Trophoblast cell (in vitro differentiated cells and primary cell): ENCODE measurements at regions not wholly inside any gene's neighbourhood (a gene's known extent, or its start where the extent isn't known, plus 50 kb on each side); places are given as distances from the start of the nearest gene placed in this dataset.
"Not testable (repeated sequence)": the region's sequence is repeated elsewhere in the genome, so short reads cannot be mapped to it uniquely, and the experiment has no call there.

Source experiments
- DNase-seq, 2 donors: peaks; one replicate each; pipeline ENCODE4 v3.0.0-alpha.2; 2016
- H2AFZ ChIP-seq: 2 replicates; pipeline ENCODE4 v1.6.1; 2013; ENCODE audit warnings: low read length, moderate library complexity, mild to moderate bottlenecking; ENCODE audit not compliant: insufficient read depth, poor library complexity
- H2AK5ac ChIP-seq: 2 replicates; pipeline ENCODE4 v1.6.1; 2013; ENCODE audit warnings: mild to moderate bottlenecking, low read length
- H2BK120ac ChIP-seq: 2 replicates; pipeline ENCODE4 v1.6.1; 2013; ENCODE audit warnings: low read length, mild to moderate bottlenecking, moderate library complexity; ENCODE audit not compliant: insufficient read depth, poor library complexity
- H2BK12ac ChIP-seq: 2 replicates; pipeline ENCODE4 v1.6.1; 2013; ENCODE audit warnings: mild to moderate bottlenecking, low read length, moderate library complexity
- H2BK5ac ChIP-seq: 2 replicates; pipeline ENCODE4 v1.6.1; 2013; ENCODE audit warnings: low read length, low read depth, moderate library complexity, mild to moderate bottlenecking; ENCODE audit not compliant: poor library complexity
- H3K14ac ChIP-seq: 2 replicates; pipeline ENCODE4 v1.6.1; 2013; ENCODE audit warnings: mild to moderate bottlenecking, low read length
- H3K18ac ChIP-seq: 2 replicates; pipeline ENCODE4 v1.6.1; 2013; ENCODE audit warnings: mild to moderate bottlenecking, low read length
- H3K23ac ChIP-seq: 2 replicates; pipeline ENCODE4 v1.6.1; 2013; ENCODE audit warnings: low read length
- H3K27ac ChIP-seq: 2 replicates; pipeline ENCODE4 v1.5.1; 2013; ENCODE audit warnings: low read depth, mild to moderate bottlenecking, inconsistent platforms, low read length, moderate library complexity
- H3K27me3 ChIP-seq: 2 replicates; pipeline ENCODE4 v1.6.1; 2013; ENCODE audit warnings: inconsistent platforms, mild to moderate bottlenecking, low read length, moderate library complexity; ENCODE audit not compliant: insufficient read depth
- H3K36me3 ChIP-seq, 2 experiments: 1 replicate in 1 of 2; 2 replicates in 1 of 2; pipeline ENCODE4 v1.6.1; 2013; ENCODE audit warnings: low read length in 2 of 2, mild to moderate bottlenecking in 2 of 2, moderate library complexity in 1 of 2; ENCODE audit not compliant: insufficient read depth in 2 of 2, control insufficient read depth in 1 of 2
- H3K4ac ChIP-seq: 2 replicates; pipeline ENCODE4 v1.6.1; 2013; ENCODE audit warnings: low read depth, mild to moderate bottlenecking, low read length, moderate library complexity
- H3K4me1 ChIP-seq, 2 experiments: 1 replicate in 1 of 2; 2 replicates in 1 of 2; pipeline ENCODE4 v1.6.1; 2013; ENCODE audit warnings: low read length in 2 of 2, mild to moderate bottlenecking in 2 of 2, moderate library complexity in 1 of 2; ENCODE audit not compliant: insufficient read depth in 2 of 2, control insufficient read depth in 1 of 2
- H3K4me2 ChIP-seq: 2 replicates; pipeline ENCODE4 v1.6.1; 2013; ENCODE audit warnings: inconsistent platforms, mild to moderate bottlenecking, low read length, moderate library complexity
- H3K4me3 ChIP-seq: 2 replicates; pipeline ENCODE4 v1.5.1; 2013; ENCODE audit warnings: mild to moderate bottlenecking, low read depth, low read length, inconsistent platforms
- H3K79me1 ChIP-seq: one replicate; pipeline ENCODE4 v1.6.1; 2013; ENCODE audit warnings: low read length
- H3K79me2 ChIP-seq: 2 replicates; pipeline ENCODE4 v1.6.1; 2013; ENCODE audit warnings: low read length, mild to moderate bottlenecking; ENCODE audit not compliant: control insufficient read depth, insufficient read depth, poor library complexity
- H3K9ac ChIP-seq: 2 replicates; pipeline ENCODE4 v1.6.1; 2013; ENCODE audit warnings: mild to moderate bottlenecking, low read length
- H3K9me3 ChIP-seq: 2 replicates; pipeline ENCODE4 v1.6.1; 2013; ENCODE audit warnings: low read depth, mild to moderate bottlenecking, control low read depth, inconsistent platforms, low read length; ENCODE audit not compliant: insufficient read depth
- H4K12ac ChIP-seq: 2 replicates; pipeline ENCODE4 v1.6.1; 2013; ENCODE audit warnings: low read depth, mild to moderate bottlenecking, low read length, moderate library complexity
- H4K8ac ChIP-seq: 2 replicates; pipeline ENCODE4 v1.6.1; 2013; ENCODE audit warnings: low read depth, mild to moderate bottlenecking, low read length, moderate library complexity
- H4K91ac ChIP-seq: one replicate; pipeline ENCODE4 v1.6.1; 2013; ENCODE audit warnings: low read depth, mild to moderate bottlenecking, low read length, moderate library complexity
- WGBS: extraction: QIAGEN DNeasy Blood & Tissue Kit; methylation state at CpG from one replicate; pipeline ENCODE4 v1.1.7; 2013; ENCODE audit warnings: missing lambda C conversion rate; ENCODE audit not compliant: insufficient read length, insufficient coverage; ENCODE audit errors: extremely low coverage; 5-methylcytosine and 5-hydroxymethylcytosine counted together

DNA sequence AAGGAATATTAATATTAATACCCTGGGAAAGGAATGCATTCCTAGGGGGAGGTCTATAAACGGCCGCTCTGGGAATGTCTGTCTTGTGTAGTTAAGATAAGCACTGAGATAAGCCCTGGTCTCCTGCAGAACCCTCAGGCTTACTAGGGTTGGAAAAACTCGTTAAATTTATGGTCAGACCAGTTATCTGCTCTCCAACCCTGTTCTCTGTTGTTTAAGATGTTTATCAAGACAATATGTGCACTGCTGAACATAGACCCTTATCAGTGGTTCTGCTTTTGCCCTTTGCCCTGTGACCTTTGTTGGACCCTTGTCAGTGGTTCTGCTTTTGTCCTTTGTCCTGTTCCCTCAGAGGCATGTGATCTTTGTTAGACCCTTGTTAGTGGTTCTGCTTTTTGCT is 1276.7 kb upstream of the ALCAM start:
- H3K79me1 ChIP-seq, H2AK5ac ChIP-seq, H2AFZ ChIP-seq, H3K27ac ChIP-seq, H4K91ac ChIP-seq, H3K4me1 ChIP-seq, H2BK5ac ChIP-seq, H2BK12ac ChIP-seq, H3K9ac ChIP-seq, H4K8ac ChIP-seq, H3K14ac ChIP-seq, H3K9me3 ChIP-seq, H3K4me3 ChIP-seq, H3K23ac ChIP-seq, H4K12ac ChIP-seq, H3K18ac ChIP-seq, H3K79me2 ChIP-seq, H3K4me2 ChIP-seq, H3K27me3 ChIP-seq, H3K4ac ChIP-seq, DNase-seq, H2BK120ac ChIP-seq, H3K36me3 ChIP-seq: not testable (repeated sequence)
- no CpG with 5 or more reads among the region's 3 CpGs for WGBS

DNA sequence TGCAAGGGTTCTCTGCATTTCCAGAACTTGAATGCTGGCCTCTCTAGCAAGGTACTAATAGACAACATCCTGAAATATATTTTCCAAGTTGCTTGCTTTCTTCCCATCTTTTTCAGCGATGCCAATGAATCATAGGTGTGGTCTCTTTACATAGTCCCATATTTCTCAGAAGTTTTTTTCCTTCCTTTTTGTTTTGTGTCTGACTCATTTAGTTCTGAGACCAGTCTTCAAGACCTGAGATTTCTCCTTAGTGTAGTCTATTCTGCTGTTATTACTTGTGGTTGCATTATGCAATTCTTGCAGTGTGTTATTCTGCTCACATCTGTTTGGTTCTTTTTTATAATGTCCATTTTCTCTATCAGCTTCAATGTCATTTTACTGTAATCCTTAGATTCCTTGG is 1265.0 kb upstream of the ALCAM start:
- no CpG with 5 or more reads among the region's 1 CpG for WGBS
- Histone ChIP-seq H4K8ac (no peak overlapping the region), H3K9me3 (peaks cover 3% of the 10 kb centered on the region), H3K4ac (no peak overlapping the region), H3K23ac (no peak overlapping the region), H2AK5ac (no peak overlapping the region), H3K79me2 (no peaks in the 10 kb centered on the region), H3K27ac (no peak overlapping the region), H3K4me3 (no peak overlapping the region), H2BK5ac (no peak overlapping the region), H3K27me3 (no peaks in the 10 kb centered on the region), H3K9ac (no peak overlapping the region), H3K79me1 (no peaks in the 10 kb centered on the region), H2BK120ac (no peak overlapping the region), H3K4me1 (peaks cover 7% of the 10 kb centered on the region in 2 experiments), H3K14ac (no peak overlapping the region), H3K18ac (no peak overlapping the region), H2AFZ (no peak overlapping the region), H2BK12ac (no peak overlapping the region), H4K12ac (no peak overlapping the region), H3K4me2 (no peak overlapping the region), H3K36me3 (no peaks in the 10 kb centered on the region), H4K91ac (no peak overlapping the region)
- no peak for DNase-seq

DNA sequence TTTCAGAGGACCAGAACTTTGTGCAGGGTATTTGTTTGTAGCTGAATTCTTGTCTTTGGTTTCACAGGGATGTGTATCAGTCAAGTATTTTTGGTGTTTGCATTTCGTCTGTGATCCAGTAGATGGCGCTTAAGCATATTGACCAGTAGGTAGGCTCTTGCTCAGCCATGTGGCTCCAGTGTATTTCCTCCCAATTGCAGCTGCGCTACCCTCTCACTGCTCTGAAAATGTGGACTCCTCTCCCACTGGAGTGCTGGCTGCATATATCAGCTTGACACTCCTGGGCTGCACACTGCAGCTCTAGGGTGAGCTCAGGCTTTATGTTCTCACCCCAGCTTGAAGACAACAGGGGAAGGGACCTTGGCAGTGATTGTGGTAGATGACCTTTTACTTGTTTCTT is 1264.3 kb upstream of the ALCAM start:
- Histone ChIP-seq H2BK5ac (no peak overlapping the region), H2BK120ac (no peak overlapping the region), H3K27me3 (no peaks in the 10 kb centered on the region), H3K4me2 (no peak overlapping the region), H3K4me1 (peaks cover 7% of the 10 kb centered on the region in 2 experiments), H3K9me3 (peaks cover 3% of the 10 kb centered on the region), H3K79me2 (no peaks in the 10 kb centered on the region), H3K4me3 (no peak overlapping the region), H2AFZ (no peak overlapping the region), H3K79me1 (no peaks in the 10 kb centered on the region), H3K36me3 (no peaks in the 10 kb centered on the region), H3K9ac (no peak overlapping the region), H2BK12ac (no peak overlapping the region), H4K8ac (no peak overlapping the region), H3K4ac (no peak overlapping the region), H4K12ac (no peak overlapping the region), H3K27ac (no peak overlapping the region), H3K23ac (no peak overlapping the region), H3K14ac (no peak overlapping the region), H4K91ac (no peak overlapping the region), H3K18ac (no peak overlapping the region), H2AK5ac (no peak overlapping the region)
- no CpG with 5 or more reads among the region's 3 CpGs for WGBS
- DNase-seq, result peak in 1 of 2 donors; percentile 13

DNA sequence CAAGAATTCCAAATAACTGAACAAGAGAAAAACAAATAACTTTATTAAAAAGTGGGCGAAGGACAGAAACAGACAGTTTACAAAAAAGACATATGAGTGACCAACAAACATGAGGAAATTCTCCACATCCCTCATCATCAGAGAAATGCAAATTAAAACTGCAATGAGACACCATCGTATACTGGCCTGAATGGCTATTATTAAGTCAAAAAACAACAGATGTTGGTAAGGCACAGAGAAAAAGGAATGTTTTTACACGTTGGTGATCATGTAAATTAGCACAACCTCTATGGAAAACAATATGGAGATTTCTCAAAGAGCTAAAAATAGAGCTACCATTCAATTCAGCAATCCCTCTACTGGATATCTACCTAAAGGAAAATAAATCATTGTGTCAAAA is 1260.4 kb upstream of the ALCAM start:
- Histone ChIP-seq H3K79me2 (no peaks in the 10 kb centered on the region), H3K4ac (no peak overlapping the region), H3K4me1 (peaks cover 7% of the 10 kb centered on the region in 2 experiments), H2BK5ac (no peak overlapping the region), H3K79me1 (no peaks in the 10 kb centered on the region), H4K91ac (no peak overlapping the region), H2AK5ac (no peak overlapping the region), H3K36me3 (no peaks in the 10 kb centered on the region), H2BK12ac (no peak overlapping the region), H3K4me2 (no peak overlapping the region), H4K8ac (no peak overlapping the region), H3K27ac (no peak overlapping the region), H3K9ac (no peak overlapping the region), H3K18ac (no peak overlapping the region), H4K12ac (no peak overlapping the region), H2BK120ac (no peak overlapping the region), H2AFZ (no peak overlapping the region), H3K4me3 (no peak overlapping the region), H3K9me3 (no peaks in the 10 kb centered on the region), H3K14ac (no peak overlapping the region), H3K23ac (no peak overlapping the region), H3K27me3 (no peaks in the 10 kb centered on the region)
- DNase-seq, result no peak
- WGBS, result no CpG with 5 or more reads among the region's 3 CpGs
